ENCODE measurements at regions not wholly inside any gene's neighbourhood (a gene's known extent, or its start where the extent isn't known, plus 50 kb on each side); places are given as distances from the start of the nearest gene placed in this dataset.

- no peak overlapping the region for H3K4me3 ChIP-seq (ENCODE audit: low read length)
- no peak overlapping the region for H3K9ac ChIP-seq (ENCODE audit: low read length)
- H3K36me3 ChIP-seq (ENCODE audit: control insufficient read depth, insufficient read depth, low read length, severe bottlenecking), result no peaks in the 10 kb centered on the region
- H3K27me3 ChIP-seq (replicated peaks; ENCODE audit: control insufficient read depth, insufficient read depth, low read length), result peaks cover 65% of the 10 kb centered on the region
- no peak for DNase-seq (ENCODE audit: low read depth)
- H3K9me3 ChIP-seq (ENCODE audit: control insufficient read depth, low read length), result peaks cover 2% of the 10 kb centered on the region
- H3K4me1 ChIP-seq (ENCODE audit: control insufficient read depth, insufficient read depth, low read length), result no peaks in the 10 kb centered on the region
Observed at GRCh38 chr5:61771062-61771461, 439.0 kb downstream of the ZSWIM6 start.

- Histone ChIP-seq H3K36me3 (ENCODE audit: control insufficient read depth, insufficient read depth, low read length, severe bottlenecking) (no peaks in the 10 kb centered on the region), H3K9ac (ENCODE audit: low read length) (no peak overlapping the region), H3K4me1 (ENCODE audit: control insufficient read depth, insufficient read depth, low read length) (no peaks in the 10 kb centered on the region), H3K27me3 (replicated peaks; ENCODE audit: control insufficient read depth, insufficient read depth, low read length) (peaks cover 68% of the 10 kb centered on the region), H3K9me3 (ENCODE audit: control insufficient read depth, low read length) (peaks cover 2% of the 10 kb centered on the region), H3K4me3 (ENCODE audit: low read length) (no peak overlapping the region)
- no peak for DNase-seq (ENCODE audit: low read depth)
Observed at GRCh38 chr5:61771808-61772207, 439.8 kb downstream of the ZSWIM6 start.

DNA sequence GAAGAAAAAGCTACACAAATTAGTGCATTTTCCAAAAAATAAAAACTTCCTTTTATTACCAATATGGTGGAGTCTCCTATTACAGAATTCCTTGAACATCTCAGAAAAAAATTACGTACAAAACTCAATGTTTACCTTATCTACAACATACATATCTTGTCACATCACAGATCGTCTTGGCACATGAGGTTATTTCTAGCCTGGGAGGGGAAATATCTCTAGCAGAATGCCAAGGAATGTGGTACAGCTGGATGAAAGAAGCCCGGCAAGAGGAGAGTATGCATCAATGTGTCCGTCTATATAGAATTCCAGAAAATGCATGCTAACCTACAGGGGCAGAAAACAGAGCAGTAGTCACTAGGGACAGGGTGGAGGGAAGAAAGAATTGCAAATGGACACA is 443.8 kb downstream of the ZSWIM6 start:
- Histone ChIP-seq H3K36me3 (ENCODE audit: control insufficient read depth, insufficient read depth, low read length, severe bottlenecking) (no peaks in the 10 kb centered on the region), H3K4me3 (ENCODE audit: low read length) (no peak overlapping the region), H3K9ac (ENCODE audit: low read length) (no peak overlapping the region), H3K27me3 (replicated peaks; ENCODE audit: control insufficient read depth, insufficient read depth, low read length) (peaks cover 63% of the 10 kb centered on the region), H3K4me1 (ENCODE audit: control insufficient read depth, insufficient read depth, low read length) (no peaks in the 10 kb centered on the region), H3K9me3 (ENCODE audit: control insufficient read depth, low read length) (peaks cover 2% of the 10 kb centered on the region)
- DNase-seq (ENCODE audit: low read depth), result no peak

DNA sequence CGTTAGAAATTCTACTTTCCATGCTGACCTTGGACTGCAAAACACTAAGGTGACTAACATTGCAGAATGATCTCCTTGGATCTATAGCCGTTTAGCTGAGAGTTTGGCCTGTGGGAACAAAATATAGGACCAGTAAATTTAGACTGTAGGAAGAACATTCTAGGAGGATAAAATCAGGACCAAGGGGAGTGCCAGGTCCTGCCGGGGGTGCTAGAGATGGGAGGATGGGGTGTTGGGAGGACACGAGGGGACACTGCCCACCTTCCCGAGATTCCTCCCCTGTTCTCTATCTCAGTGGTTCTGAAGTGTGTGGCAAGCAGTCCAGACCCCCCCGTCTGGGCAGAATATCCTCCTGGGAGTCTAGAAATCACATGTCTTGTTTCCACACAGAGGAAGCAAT is 445.2 kb downstream of the ZSWIM6 start:
- H3K9me3 ChIP-seq (ENCODE audit: control insufficient read depth, low read length), result peaks cover 9% of the 10 kb centered on the region
- no peaks in the 10 kb centered on the region for H3K36me3 ChIP-seq (ENCODE audit: control insufficient read depth, insufficient read depth, low read length, severe bottlenecking)
- H3K4me1 ChIP-seq (ENCODE audit: control insufficient read depth, insufficient read depth, low read length), result no peaks in the 10 kb centered on the region
- H3K4me3 ChIP-seq (ENCODE audit: low read length), result no peak overlapping the region
- H3K27me3 ChIP-seq (replicated peaks; ENCODE audit: control insufficient read depth, insufficient read depth, low read length), result peaks cover 52% of the 10 kb centered on the region
- H3K9ac ChIP-seq (ENCODE audit: low read length), result no peak overlapping the region
- DNase-seq (ENCODE audit: low read depth), result no peak

DNA sequence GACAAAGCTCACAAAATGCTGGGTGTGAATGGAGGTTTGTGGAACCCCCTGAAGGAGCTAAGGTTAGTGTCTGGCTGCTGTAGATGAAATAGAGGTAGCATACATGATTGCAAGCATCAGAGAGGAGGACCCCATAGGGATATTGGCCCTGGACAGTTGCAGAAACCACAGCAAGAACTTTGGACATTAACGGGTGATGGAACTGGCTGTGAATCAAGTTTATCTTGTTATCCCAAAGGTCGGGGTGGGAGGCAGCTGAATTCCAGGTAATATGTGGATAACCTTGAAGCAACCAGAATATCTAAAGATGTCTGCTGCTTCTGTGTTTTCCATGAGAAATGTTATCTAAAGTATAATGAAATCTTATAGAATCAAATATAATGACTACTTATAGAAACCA is 447.7 kb downstream of the ZSWIM6 start:
- Histone ChIP-seq H3K4me1 (ENCODE audit: control insufficient read depth, insufficient read depth, low read length) (no peaks in the 10 kb centered on the region), H3K9ac (ENCODE audit: low read length) (no peak overlapping the region), H3K36me3 (ENCODE audit: control insufficient read depth, insufficient read depth, low read length, severe bottlenecking) (no peaks in the 10 kb centered on the region), H3K9me3 (ENCODE audit: control insufficient read depth, low read length) (peaks cover 9% of the 10 kb centered on the region), H3K27me3 (replicated peaks; ENCODE audit: control insufficient read depth, insufficient read depth, low read length) (peaks cover 37% of the 10 kb centered on the region), H3K4me3 (ENCODE audit: low read length) (no peak overlapping the region)
- no peak for DNase-seq (ENCODE audit: low read depth)

DNA sequence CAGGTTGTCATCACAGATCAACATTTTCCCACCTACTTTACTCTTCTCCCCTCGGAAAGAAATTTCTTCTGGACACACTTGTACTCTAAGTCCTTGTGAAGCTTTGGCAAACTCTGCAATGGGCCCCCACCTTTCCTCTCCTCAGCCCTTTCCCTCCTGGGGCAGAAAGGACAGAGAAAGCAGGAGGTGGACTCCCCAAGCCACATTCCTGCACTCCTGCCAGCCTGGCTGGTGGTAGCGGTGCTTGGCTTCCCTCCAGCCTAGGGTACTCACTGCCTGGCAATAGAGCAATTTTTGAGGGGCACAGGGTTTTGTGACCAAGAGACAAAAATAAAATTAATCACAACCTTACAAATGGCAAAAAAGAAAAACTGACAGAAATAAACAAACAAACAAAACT is 451.4 kb downstream of the ZSWIM6 start:
- H3K4me3 ChIP-seq (ENCODE audit: low read length), result no peak overlapping the region
- no peaks in the 10 kb centered on the region for H3K36me3 ChIP-seq (ENCODE audit: control insufficient read depth, insufficient read depth, low read length, severe bottlenecking)
- peaks cover 8% of the 10 kb centered on the region for H3K27me3 ChIP-seq (replicated peaks; ENCODE audit: control insufficient read depth, insufficient read depth, low read length)
- no peaks in the 10 kb centered on the region for H3K4me1 ChIP-seq (ENCODE audit: control insufficient read depth, insufficient read depth, low read length)
- H3K9ac ChIP-seq (ENCODE audit: low read length), result no peak overlapping the region
- peaks cover 6% of the 10 kb centered on the region for H3K9me3 ChIP-seq (ENCODE audit: control insufficient read depth, low read length)
- no peak for DNase-seq (ENCODE audit: low read depth)

- no peak overlapping the region for H3K4me3 ChIP-seq (ENCODE audit: low read length)
- no peaks in the 10 kb centered on the region for H3K36me3 ChIP-seq (ENCODE audit: control insufficient read depth, insufficient read depth, low read length, severe bottlenecking)
- no peak for DNase-seq (ENCODE audit: low read depth)
- no peak overlapping the region for H3K9ac ChIP-seq (ENCODE audit: low read length)
- peaks cover 6% of the 10 kb centered on the region for H3K9me3 ChIP-seq (ENCODE audit: control insufficient read depth, low read length)
- H3K27me3 ChIP-seq (replicated peaks; ENCODE audit: control insufficient read depth, insufficient read depth, low read length), result peaks cover 6% of the 10 kb centered on the region
- no peaks in the 10 kb centered on the region for H3K4me1 ChIP-seq (ENCODE audit: control insufficient read depth, insufficient read depth, low read length)
Observed at GRCh38 chr5:61784341-61784740, 452.3 kb downstream of the ZSWIM6 start.

GRCh38 chr5:61788548-61788947 is 456.5 kb downstream of the ZSWIM6 start:
- Histone ChIP-seq H3K4me1 (ENCODE audit: control insufficient read depth, insufficient read depth, low read length) (no peaks in the 10 kb centered on the region), H3K9me3 (ENCODE audit: control insufficient read depth, low read length) (no peaks in the 10 kb centered on the region), H3K9ac (ENCODE audit: low read length) (no peak overlapping the region), H3K36me3 (ENCODE audit: control insufficient read depth, insufficient read depth, low read length, severe bottlenecking) (no peaks in the 10 kb centered on the region), H3K4me3 (ENCODE audit: low read length) (no peak overlapping the region), H3K27me3 (replicated peaks; ENCODE audit: control insufficient read depth, insufficient read depth, low read length) (peaks cover 11% of the 10 kb centered on the region)
- no peak for DNase-seq (ENCODE audit: low read depth)

- Histone ChIP-seq H3K9ac (ENCODE audit: low read length) (no peak overlapping the region), H3K27me3 (replicated peaks; ENCODE audit: control insufficient read depth, insufficient read depth, low read length) (peaks cover 11% of the 10 kb centered on the region), H3K36me3 (ENCODE audit: control insufficient read depth, insufficient read depth, low read length, severe bottlenecking) (no peaks in the 10 kb centered on the region), H3K4me3 (ENCODE audit: low read length) (no peak overlapping the region), H3K9me3 (ENCODE audit: control insufficient read depth, low read length) (no peaks in the 10 kb centered on the region), H3K4me1 (ENCODE audit: control insufficient read depth, insufficient read depth, low read length) (no peaks in the 10 kb centered on the region)
- DNase-seq (ENCODE audit: low read depth), result no peak
Observed at GRCh38 chr5:61790007-61790406, 457.9 kb downstream of the ZSWIM6 start.

DNA sequence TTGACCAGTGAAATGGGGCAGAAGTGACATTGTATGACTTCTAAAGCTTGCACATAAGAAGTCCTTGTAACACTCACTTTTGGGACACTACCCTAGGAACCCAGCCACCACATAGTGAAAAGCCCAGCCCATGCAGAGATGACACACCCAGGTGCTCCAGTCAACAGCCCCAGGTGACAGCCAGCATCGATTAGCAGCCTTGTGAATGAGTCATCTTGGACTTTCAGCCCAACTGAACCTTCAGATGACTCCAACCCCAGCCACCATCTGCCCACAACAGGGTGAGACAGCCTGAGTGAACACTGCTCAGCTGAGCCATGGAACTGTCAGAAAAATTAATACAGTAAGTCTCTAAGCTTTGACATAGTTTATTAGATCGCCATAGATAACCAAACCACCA is 458.6 kb downstream of the ZSWIM6 start:
- Histone ChIP-seq H3K27me3 (replicated peaks; ENCODE audit: control insufficient read depth, insufficient read depth, low read length) (peaks cover 11% of the 10 kb centered on the region), H3K4me1 (ENCODE audit: control insufficient read depth, insufficient read depth, low read length) (no peaks in the 10 kb centered on the region), H3K9me3 (ENCODE audit: control insufficient read depth, low read length) (no peaks in the 10 kb centered on the region), H3K4me3 (ENCODE audit: low read length) (no peak overlapping the region), H3K9ac (ENCODE audit: low read length) (no peak overlapping the region), H3K36me3 (ENCODE audit: control insufficient read depth, insufficient read depth, low read length, severe bottlenecking) (no peaks in the 10 kb centered on the region)
- no peak for DNase-seq (ENCODE audit: low read depth)

- Histone ChIP-seq H3K4me3 (ENCODE audit: low read length) (no peak overlapping the region), H3K9me3 (ENCODE audit: control insufficient read depth, low read length) (no peaks in the 10 kb centered on the region), H3K36me3 (ENCODE audit: control insufficient read depth, insufficient read depth, low read length, severe bottlenecking) (no peaks in the 10 kb centered on the region), H3K4me1 (ENCODE audit: control insufficient read depth, insufficient read depth, low read length) (no peaks in the 10 kb centered on the region), H3K9ac (ENCODE audit: low read length) (no peak overlapping the region), H3K27me3 (replicated peaks; ENCODE audit: control insufficient read depth, insufficient read depth, low read length) (peaks cover 13% of the 10 kb centered on the region)
- no peak for DNase-seq (ENCODE audit: low read depth)
Observed at GRCh38 chr5:61796773-61797172, 464.7 kb downstream of the ZSWIM6 start.

- Histone ChIP-seq H3K9ac (ENCODE audit: low read length) (no peak overlapping the region), H3K9me3 (ENCODE audit: control insufficient read depth, low read length) (no peaks in the 10 kb centered on the region), H3K4me1 (ENCODE audit: control insufficient read depth, insufficient read depth, low read length) (peaks cover 6% of the 10 kb centered on the region), H3K36me3 (ENCODE audit: control insufficient read depth, insufficient read depth, low read length, severe bottlenecking) (no peaks in the 10 kb centered on the region), H3K27me3 (replicated peaks; ENCODE audit: control insufficient read depth, insufficient read depth, low read length) (peaks cover 18% of the 10 kb centered on the region), H3K4me3 (ENCODE audit: low read length) (no peak overlapping the region)
- DNase-seq (ENCODE audit: low read depth), result no peak
Observed at GRCh38 chr5:61800450-61800849, 468.4 kb downstream of the ZSWIM6 start.

All from adipocyte (in vitro differentiated cells).